Stimulated activated naive CD8-positive, alpha-beta T cell treated with anti-CD3 and anti-CD28 coated beads, Interleukin-15, amount 100 ng/mL, for 72 hours (primary cell): ENCODE measurements at regions not wholly inside any gene's neighbourhood (a gene's known extent, or its start where the extent isn't known, plus 50 kb on each side); places are given as distances from the start of the nearest gene placed in this dataset.

Experiments
- ATAC-seq: fragments of 150-1000 bp; cut with Tn5 transposase; 2 replicates; pipeline ENCODE4 v1.10.0; 2021; ENCODE audit warnings: mild to moderate bottlenecking, moderate library complexity
- DNase-seq, 2 donors: peaks; one replicate each; pipeline ENCODE4 v3.0.0; 2021 to 2022
- H3K27ac Mint-ChIP-seq, 2 donors: one replicate each; pipeline ENCODE4 v1.8.0; 2022; ENCODE audit warnings: mild to moderate bottlenecking in 2 of 2, mixed read lengths in 2 of 2, moderate library complexity in 2 of 2
- H3K27me3 Mint-ChIP-seq: one replicate; pipeline ENCODE4 v1.8.0; 2022; ENCODE audit warnings: mixed read lengths
- H3K4me1 Mint-ChIP-seq: one replicate; pipeline ENCODE4 v1.8.0; 2022; ENCODE audit warnings: mild to moderate bottlenecking, mixed read lengths
- H3K4me3 Mint-ChIP-seq, 2 donors: one replicate each; pipeline ENCODE4 v1.8.0; 2022; ENCODE audit warnings: mild to moderate bottlenecking in 2 of 2, mixed read lengths in 2 of 2, moderate library complexity in 1 of 2
- H3K9me3 Mint-ChIP-seq, 2 donors: one replicate each; pipeline ENCODE4 v1.8.0; 2022; ENCODE audit warnings: mixed read lengths in 2 of 2

DNA sequence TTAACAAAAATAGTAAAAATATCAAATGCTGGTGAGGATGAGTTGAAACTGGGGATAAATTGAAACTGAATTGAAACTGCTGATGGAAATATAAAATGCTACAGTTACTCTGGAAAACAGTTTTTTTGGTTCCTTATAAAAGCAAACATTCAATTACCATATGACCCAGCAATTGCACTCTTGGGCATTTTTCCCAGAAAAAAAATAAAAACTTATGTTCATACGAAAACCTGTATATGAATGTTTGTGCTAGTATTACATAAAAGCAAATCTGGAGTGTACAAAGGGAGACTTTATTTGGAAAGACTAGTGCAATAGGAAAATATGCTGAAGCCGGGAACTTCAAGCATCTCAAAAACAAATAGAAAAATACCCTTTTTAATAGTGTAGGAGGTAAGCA lies 857.9 kb upstream of the CADM2 start:
- DNase-seq (no peak), ATAC-seq (no peak)
- no peak overlapping the region for H3K27ac Mint-ChIP-seq
- peaks cover 7 to 18% of the 10 kb centered on the region in 2 donors for H3K9me3 Mint-ChIP-seq
- H3K27me3 Mint-ChIP-seq: no peaks in the 10 kb centered on the region
- no peak overlapping the region for H3K4me3 Mint-ChIP-seq
- H3K4me1 Mint-ChIP-seq: no peaks in the 10 kb centered on the region

DNA sequence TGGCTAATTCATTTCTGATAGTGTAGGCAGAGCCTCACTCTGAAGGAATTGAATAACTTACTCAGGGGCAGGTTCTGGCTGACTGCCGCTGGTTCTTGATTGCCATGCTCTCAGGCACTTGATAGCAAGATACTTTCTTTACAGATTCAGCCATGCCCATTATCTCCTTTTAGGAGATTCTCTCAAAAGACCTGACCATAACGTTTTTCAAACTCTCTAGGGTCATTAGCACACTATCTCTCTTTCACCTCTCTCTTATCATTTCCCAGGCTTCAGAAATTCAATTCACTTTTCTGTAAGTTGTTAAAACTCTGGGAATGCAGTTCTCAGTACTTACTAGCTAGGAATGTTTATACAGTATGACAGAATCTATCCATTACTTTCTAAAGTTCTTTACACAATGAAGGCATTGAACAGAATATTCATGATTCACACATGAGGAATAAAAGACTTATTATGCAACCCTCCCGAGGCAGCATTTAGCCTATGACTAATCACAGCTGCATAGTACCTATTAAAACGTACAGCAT lies 850.3 kb upstream of the CADM2 start:
- no peak for DNase-seq
- no peak overlapping the region for H3K4me3 Mint-ChIP-seq
- H3K27me3 Mint-ChIP-seq: no peaks in the 10 kb centered on the region
- peaks cover 5 to 7% of the 10 kb centered on the region in 2 donors for H3K9me3 Mint-ChIP-seq
- ATAC-seq: no peak
- H3K4me1 Mint-ChIP-seq: no peaks in the 10 kb centered on the region
- H3K27ac Mint-ChIP-seq: no peak overlapping the region

DNA sequence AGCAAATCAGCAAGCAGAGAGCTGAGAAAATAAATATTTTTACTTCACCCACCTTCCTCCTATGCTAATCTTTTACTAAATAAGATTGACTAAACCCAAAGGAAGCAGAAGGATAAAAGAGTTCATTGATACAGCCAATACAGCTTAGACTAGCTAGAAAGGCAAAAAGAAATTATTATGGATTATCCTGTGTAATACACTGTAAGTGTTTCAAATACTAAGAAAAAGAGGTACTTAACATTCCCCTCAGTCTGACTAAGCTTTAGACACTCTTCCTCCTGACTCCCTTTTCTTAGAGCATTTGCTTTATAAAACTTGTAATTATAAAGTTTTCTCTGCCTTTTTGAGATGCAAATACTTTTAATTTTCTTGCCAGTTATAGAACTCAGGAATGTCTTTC lies 848.9 kb upstream of the CADM2 start:
- peaks cover 5 to 7% of the 10 kb centered on the region in 2 donors for H3K9me3 Mint-ChIP-seq
- H3K4me1 Mint-ChIP-seq: no peaks in the 10 kb centered on the region
- no peak for DNase-seq
- H3K4me3 Mint-ChIP-seq: no peak overlapping the region
- no peak overlapping the region for H3K27ac Mint-ChIP-seq
- H3K27me3 Mint-ChIP-seq: no peaks in the 10 kb centered on the region
- no peak for ATAC-seq

DNA sequence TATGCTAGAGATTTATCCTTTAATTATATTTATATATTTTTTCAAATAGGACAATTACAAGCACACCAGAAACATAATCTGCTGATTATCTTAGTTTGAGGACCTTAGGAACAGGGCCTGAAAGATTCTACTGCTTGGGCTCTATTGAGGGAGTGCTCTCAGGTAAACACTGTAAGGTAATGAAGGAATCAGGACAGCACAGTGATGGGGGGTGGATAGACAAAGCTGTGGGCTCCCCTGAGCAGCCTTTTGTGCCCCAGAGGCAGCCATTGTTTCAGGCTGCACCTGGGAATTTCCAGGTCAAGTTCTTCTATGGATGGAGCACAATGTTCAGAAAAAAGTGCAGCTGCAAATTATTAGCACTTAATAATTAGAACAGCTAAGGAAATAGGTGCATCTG lies 848.0 kb upstream of the CADM2 start:
- no peak for ATAC-seq
- no peak overlapping the region for H3K27ac Mint-ChIP-seq

DNA sequence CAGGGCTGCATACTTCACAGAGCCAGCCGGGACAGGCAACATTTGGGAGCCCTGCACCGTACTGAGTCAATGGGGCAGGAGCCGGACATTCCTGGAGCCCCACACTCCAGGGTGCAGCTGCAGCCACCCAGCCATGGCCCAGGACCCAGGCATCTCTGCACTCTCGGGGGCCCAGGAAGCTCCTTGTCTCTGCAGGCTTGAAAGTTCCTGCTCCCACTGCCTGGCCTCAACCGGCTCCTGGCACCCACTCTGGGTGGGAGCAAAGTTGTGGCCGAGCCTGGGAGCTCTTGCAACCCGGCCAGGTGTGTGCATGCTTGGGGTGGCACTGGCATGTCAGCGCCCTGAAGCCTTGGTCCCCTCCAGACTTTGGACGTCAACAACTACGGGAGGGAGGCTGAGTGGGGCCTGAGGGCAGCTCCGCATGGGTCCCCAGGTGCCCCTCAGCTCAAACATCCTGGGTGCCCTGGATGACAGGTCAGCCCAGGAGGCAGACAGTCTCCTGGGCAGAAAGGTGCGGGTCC lies 833.5 kb upstream of the CADM2 start:
- Mint-ChIP-seq H3K27ac (no peak overlapping the region), H3K27me3 (no peaks in the 10 kb centered on the region), H3K4me1 (no peaks in the 10 kb centered on the region), H3K9me3 (peaks cover 4 to 5% of the 10 kb centered on the region in 2 donors), H3K4me3 (no peak overlapping the region)
- ATAC-seq: no peak
- no peak for DNase-seq

More for the DNA sequence above, 848.0 kb upstream of the CADM2 start:
- H3K4me3 Mint-ChIP-seq: no peak overlapping the region
- no peaks in the 10 kb centered on the region for H3K27me3 Mint-ChIP-seq
- DNase-seq: no peak
- H3K9me3 Mint-ChIP-seq: peaks cover 5 to 8% of the 10 kb centered on the region in 2 donors
- no peaks in the 10 kb centered on the region for H3K4me1 Mint-ChIP-seq

DNA sequence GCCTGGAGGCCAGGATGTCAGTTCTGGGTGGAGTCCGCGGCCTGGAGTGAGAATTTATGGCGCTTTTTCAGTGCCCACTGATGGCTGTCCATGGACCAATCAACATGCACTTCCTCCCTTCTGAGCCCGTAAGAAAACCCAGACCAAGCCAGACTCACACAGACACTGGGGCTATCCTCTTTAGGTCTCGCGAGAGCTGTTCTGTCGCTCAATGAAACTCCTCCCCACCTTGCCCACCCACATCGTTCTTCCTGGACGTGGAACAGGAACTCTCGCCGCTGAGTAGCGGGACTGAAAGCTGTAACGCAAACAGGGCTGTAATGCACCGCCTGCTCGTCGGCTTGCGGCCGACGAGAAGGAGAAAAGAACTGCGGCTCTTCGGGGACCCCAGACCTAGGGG lies 833.0 kb upstream of the CADM2 start:
- no peaks in the 10 kb centered on the region for H3K4me1 Mint-ChIP-seq
- H3K9me3 Mint-ChIP-seq: peaks cover 4 to 5% of the 10 kb centered on the region in 2 donors
- DNase-seq (no peak), ATAC-seq (no peak)
- H3K27me3 Mint-ChIP-seq: no peaks in the 10 kb centered on the region
- H3K27ac Mint-ChIP-seq: no peak overlapping the region
- H3K4me3 Mint-ChIP-seq: no peak overlapping the region

DNA sequence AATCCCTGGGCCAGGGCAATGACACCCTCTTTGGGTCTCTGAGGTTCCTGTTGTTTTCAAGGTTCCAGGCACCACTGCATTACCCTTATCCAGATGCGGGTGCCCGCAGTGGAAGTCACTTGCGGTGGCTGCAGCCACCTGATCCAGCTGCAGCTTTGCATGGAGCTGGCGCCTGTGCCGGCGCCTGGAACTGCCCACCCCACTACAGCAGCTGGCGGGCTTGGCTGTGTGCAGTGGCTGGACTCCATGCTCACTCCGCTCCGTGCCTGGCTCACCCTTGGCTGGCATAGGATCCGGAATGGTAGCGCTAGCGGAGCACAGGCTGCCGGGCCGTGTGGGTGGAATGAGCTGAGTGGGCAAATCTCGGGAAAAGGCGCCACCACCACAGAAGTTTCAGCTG lies 832.6 kb upstream of the CADM2 start:
- no peak for DNase-seq
- Mint-ChIP-seq H3K4me3 (no peak overlapping the region), H3K27me3 (no peaks in the 10 kb centered on the region), H3K4me1 (no peaks in the 10 kb centered on the region), H3K27ac (no peak overlapping the region), H3K9me3 (peaks cover 4 to 5% of the 10 kb centered on the region in 2 donors)
- no peak for ATAC-seq

DNA sequence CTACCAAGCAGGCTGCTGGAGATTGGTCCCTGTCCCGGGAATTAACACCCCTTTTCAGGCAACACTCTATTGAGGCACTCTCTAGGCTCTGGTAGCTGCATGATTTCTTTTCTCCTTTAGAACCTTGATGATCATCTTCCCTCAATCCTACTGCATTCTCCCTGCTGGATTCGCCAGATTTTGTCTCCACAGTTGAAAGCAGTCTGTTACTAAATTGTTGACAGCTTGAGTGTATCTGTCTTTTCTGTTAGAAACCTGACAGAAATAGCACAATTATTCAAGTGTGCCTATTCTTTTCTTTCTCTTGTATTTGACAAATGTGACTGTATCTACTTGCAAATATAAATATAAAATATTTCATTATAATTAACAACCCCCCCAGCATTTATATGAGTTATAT lies 830.8 kb upstream of the CADM2 start:
- ATAC-seq (no peak), DNase-seq (no peak)
- Mint-ChIP-seq H3K9me3 (peaks cover 8 to 10% of the 10 kb centered on the region in 2 donors), H3K4me3 (no peak overlapping the region), H3K4me1 (no peaks in the 10 kb centered on the region), H3K27ac (no peak overlapping the region), H3K27me3 (no peaks in the 10 kb centered on the region)

DNA sequence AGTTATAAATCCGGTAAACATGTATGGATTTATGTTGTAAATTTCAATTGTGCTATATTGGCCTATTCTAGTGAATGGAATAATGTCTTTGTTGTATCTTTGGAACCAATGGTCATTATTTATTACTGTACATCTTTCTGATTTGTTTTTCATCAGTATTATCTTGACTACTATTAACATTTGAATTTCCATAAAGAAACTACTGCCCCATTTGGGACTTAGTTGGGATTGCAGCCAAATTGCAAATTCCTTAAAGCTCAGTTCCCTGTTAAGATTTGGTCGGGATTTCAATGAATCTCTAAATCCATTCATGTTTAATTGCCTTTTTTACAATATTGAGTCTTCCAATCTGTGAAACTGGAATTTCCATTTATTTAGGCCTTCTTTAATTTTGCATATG lies 822.4 kb upstream of the CADM2 start:
- ATAC-seq: no peak
- DNase-seq: no peak
- Mint-ChIP-seq H3K4me1 (no peaks in the 10 kb centered on the region), H3K4me3 (no peak overlapping the region), H3K27me3 (no peaks in the 10 kb centered on the region), H3K27ac (no peak overlapping the region), H3K9me3 (peaks cover 12 to 19% of the 10 kb centered on the region in 2 donors)

DNA sequence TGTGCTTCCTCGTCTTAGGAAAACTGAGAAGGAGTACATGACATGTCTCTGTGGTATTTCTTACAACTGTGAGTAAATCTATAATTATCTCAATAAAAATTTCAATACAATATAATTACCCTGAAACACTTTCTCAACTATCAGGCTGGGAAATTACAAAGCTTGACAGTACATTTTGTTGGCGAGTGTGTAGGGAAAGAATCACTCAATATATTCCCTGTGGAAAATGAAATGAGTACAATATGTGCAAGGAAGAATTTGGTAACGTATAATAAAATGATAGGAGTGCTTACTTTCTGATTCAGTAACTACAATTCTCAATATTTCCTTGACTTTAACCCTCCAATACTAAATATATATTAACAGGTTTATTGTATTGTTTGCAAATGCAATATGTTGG lies 818.2 kb upstream of the CADM2 start:
- H3K4me3 Mint-ChIP-seq: no peak overlapping the region
- no peaks in the 10 kb centered on the region for H3K27me3 Mint-ChIP-seq
- no peak overlapping the region for H3K27ac Mint-ChIP-seq
- DNase-seq (no peak), ATAC-seq (no peak)
- no peaks in the 10 kb centered on the region for H3K4me1 Mint-ChIP-seq
- H3K9me3 Mint-ChIP-seq: peaks cover 8 to 12% of the 10 kb centered on the region in 2 donors

DNA sequence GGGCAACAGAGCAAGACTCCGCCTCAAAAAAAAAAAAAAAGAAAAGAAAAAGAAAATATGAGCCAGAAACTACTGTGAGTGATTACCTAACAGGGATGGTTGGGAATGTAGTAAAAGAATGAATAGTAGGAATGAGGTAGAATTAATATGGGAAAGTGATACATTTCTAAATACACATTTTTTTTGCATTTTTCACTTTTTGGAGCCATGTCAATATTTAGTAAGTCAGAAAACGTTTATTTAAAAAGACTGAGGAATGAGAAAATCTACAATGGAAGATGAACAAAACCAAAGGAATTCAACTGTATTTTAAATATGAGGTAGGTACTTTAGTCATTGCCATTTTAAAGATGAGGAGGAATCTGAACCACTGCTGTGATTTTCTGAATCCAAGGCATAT lies 817.2 kb upstream of the CADM2 start:
- Mint-ChIP-seq H3K27ac (no peak overlapping the region), H3K27me3 (no peaks in the 10 kb centered on the region), H3K4me3 (no peak overlapping the region), H3K9me3 (peaks cover 6 to 8% of the 10 kb centered on the region in 2 donors), H3K4me1 (no peaks in the 10 kb centered on the region)
- ATAC-seq (no peak), DNase-seq (no peak)

DNA sequence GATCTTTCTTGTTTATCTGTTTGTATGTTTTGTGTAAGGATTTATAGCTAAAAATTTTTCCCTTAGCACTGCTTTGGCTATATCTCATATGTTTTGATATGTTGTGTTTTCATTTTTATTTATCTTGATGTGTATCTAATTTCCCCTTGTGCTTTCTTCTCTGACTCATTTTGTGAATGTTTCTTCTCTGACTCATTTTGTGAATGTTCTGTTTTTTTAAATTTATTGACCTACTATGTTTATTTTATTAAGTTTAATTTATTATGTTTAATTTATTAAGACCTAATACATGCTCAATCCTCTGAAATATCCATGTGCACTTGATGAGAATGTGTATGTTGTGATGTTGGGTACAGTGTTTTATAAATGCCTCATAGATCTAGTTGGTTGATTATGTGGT lies 793.5 kb upstream of the CADM2 start:
- Mint-ChIP-seq H3K4me1 (no peaks in the 10 kb centered on the region), H3K27me3 (no peaks in the 10 kb centered on the region), H3K4me3 (no peak overlapping the region), H3K27ac (no peak overlapping the region), H3K9me3 (peaks cover 7 to 18% of the 10 kb centered on the region in 2 donors)
- no peak for ATAC-seq
- DNase-seq: no peak

DNA sequence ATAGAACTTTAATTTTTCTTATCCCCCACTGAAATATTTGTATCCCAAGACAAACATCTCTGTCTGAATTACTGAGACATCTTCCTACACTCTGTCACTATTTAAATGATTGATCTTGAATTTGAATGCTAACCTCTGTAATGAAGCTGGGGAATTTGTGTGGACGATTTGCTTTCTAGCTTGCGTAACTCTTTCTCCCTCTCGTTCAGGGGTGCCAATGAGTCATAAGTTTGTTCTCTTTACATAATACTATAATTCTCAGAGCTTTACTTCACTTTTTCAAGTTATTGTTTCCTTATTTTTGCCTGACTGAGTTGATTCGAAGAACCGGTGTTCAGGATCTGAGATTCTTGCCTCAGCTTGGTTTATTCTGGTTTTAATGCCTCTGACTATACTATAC lies 783.3 kb upstream of the CADM2 start:
- no peaks in the 10 kb centered on the region for H3K27me3 Mint-ChIP-seq
- no peak for DNase-seq
- no peak for ATAC-seq
- no peaks in the 10 kb centered on the region for H3K4me1 Mint-ChIP-seq
- H3K27ac Mint-ChIP-seq: no peak overlapping the region
- H3K4me3 Mint-ChIP-seq: no peak overlapping the region
- H3K9me3 Mint-ChIP-seq: peaks cover 0 to 15% of the 10 kb centered on the region in 2 donors

DNA sequence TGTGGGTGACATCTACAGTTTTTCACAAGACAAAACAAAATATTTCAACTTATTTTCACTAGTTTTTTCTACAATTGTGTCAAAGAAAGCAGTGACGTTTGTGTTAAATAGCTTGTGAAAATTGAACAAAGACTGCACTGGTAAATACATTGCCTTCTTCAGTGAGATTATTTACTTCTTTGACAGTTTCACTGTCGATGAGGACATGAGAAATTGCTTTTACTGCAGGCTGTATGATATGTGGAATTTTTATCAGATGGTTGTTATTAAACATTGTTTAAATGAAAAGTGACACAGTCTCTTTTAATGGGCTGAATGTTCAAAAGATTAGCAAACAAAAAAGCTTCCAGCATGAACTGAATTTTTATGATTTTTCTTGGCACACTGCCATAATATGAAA lies 773.9 kb upstream of the CADM2 start:
- no peak for DNase-seq
- Mint-ChIP-seq H3K27ac (no peak overlapping the region), H3K27me3 (no peaks in the 10 kb centered on the region), H3K9me3 (no peaks in the 10 kb centered on the region), H3K4me1 (no peaks in the 10 kb centered on the region), H3K4me3 (no peak overlapping the region)
- ATAC-seq: no peak

DNA sequence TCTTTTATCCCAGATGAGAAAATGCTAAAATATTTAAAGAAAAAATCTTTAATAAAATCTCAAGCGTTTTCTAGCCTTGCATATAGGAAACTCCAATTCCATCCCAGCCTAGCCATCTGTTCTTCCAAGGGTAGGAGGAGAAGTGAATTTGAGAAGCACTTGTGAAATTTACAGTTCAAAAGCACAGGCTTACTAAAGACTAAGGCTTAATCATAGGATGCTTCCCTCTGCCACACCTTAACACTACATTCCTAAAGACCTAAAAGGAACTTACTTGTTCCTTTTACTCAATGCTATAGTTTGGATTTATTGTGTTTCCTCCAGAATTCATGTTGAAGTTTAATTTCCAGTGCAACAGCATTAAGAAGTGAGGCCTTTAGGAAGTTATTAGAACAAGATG lies 764.8 kb upstream of the CADM2 start:
- Mint-ChIP-seq H3K27me3 (no peaks in the 10 kb centered on the region), H3K4me1 (no peaks in the 10 kb centered on the region), H3K27ac (no peak overlapping the region), H3K4me3 (no peak overlapping the region), H3K9me3 (peaks cover 21 to 35% of the 10 kb centered on the region in 2 donors)
- ATAC-seq (no peak), DNase-seq (no peak)

DNA sequence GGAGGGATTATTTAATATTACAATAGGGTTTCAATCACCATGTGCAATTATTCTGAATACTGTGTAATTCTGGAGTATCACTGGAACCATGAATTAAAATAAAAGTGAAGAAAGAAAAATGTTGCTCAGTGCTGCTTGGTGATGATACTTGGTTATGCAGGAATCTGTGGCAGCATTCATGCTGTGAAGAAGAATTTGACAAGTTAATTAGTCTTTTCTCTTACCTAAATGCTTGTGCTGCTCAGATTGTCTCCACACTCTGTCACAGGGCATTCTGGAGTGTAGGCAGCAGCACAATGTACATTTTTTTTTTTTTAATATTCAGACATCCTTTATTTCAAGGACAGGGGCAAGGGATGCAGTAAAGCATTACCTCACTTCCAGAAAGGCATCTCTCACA lies 749.3 kb upstream of the CADM2 start:
- Mint-ChIP-seq H3K27me3 (no peaks in the 10 kb centered on the region), H3K27ac (no peak overlapping the region), H3K4me3 (no peak overlapping the region), H3K9me3 (peaks cover 0 to 13% of the 10 kb centered on the region in 2 donors), H3K4me1 (no peaks in the 10 kb centered on the region)
- ATAC-seq (no peak), DNase-seq (no peak)

DNA sequence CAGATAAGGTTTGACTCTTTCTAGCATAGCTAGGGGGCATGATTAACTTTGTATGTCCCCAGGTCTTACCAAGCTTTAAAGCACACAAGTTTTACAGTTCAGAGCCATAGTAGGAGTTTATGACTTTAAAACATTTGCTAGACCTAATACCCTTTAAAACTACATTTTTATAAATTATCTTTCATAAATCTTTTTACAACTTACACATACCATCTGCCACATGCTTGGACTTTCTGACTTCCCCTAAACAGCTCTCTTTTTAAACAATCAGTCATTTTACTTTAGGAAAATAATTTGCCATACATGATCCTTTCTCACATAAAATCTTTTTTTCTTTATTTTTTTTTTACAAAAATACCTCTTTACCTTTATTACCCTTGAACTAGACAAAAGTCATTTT lies 735.3 kb upstream of the CADM2 start:
- H3K4me1 Mint-ChIP-seq: no peaks in the 10 kb centered on the region
- no peak overlapping the region for H3K4me3 Mint-ChIP-seq
- ATAC-seq (no peak), DNase-seq (no peak)
- no peak overlapping the region for H3K27ac Mint-ChIP-seq
- peaks cover 11 to 34% of the 10 kb centered on the region in 2 donors for H3K9me3 Mint-ChIP-seq
- no peaks in the 10 kb centered on the region for H3K27me3 Mint-ChIP-seq
